MM.1S (cell line): ENCODE measurements at regions not wholly inside any gene's neighbourhood (a gene's known extent, or its start where the extent isn't known, plus 50 kb on each side); places are given as distances from the start of the nearest gene placed in this dataset.
"Not testable (repeated sequence)": the region's sequence is repeated elsewhere in the genome, so short reads cannot be mapped to it uniquely, and the experiment has no call there.

ENCODE experiments used
- DNase-seq: peaks from one replicate; pipeline ENCODE4 v3.0.0-alpha.2; 2015
- H2AFZ ChIP-seq: fragments of 300-600 bp; sonication (generic); 2 replicates; pipeline ENCODE4 v1.6.0; 2016; ENCODE audit warnings: antibody characterized with exemption, low read length
- H3F3A ChIP-seq: fragments of 300-600 bp; sonication (generic); 2 replicates; pipeline ENCODE4 v1.6.1; 2016; ENCODE audit warnings: mild to moderate bottlenecking, antibody characterized with exemption, low read length, moderate library complexity, mixed read lengths; ENCODE audit not compliant: insufficient read depth
- H3K27ac ChIP-seq: fragments of 300-600 bp; sonication (generic); 2 replicates; pipeline ENCODE4 v1.5.1; 2016; ENCODE audit warnings: mild to moderate bottlenecking, low read length
- H3K27me3 ChIP-seq: fragments of 300-600 bp; sonication (generic); replicated peaks from 2 replicates; pipeline ENCODE4 v1.6.0; 2016; ENCODE audit warnings: low read length; ENCODE audit not compliant: insufficient read depth
- H3K36me3 ChIP-seq: fragments of 300-600 bp; sonication (generic); replicated peaks from 2 replicates; pipeline ENCODE4 v1.6.1; 2016; ENCODE audit warnings: mild to moderate bottlenecking, low read length, mixed read lengths; ENCODE audit not compliant: insufficient read depth
- H3K4me1 ChIP-seq: fragments of 300-600 bp; sonication (generic); 2 replicates; pipeline ENCODE4 v1.6.1; 2016; ENCODE audit warnings: low read length, mixed read lengths
- H3K4me2 ChIP-seq: fragments of 300-600 bp; sonication (generic); 2 replicates; pipeline ENCODE4 v1.6.0; 2016; ENCODE audit warnings: low read depth, low read length
- H3K4me3 ChIP-seq: fragments of 300-600 bp; sonication (generic); 2 replicates; pipeline ENCODE4 v1.5.1; 2016; ENCODE audit warnings: low read length, mixed read lengths
- H3K79me2 ChIP-seq: fragments of 300-600 bp; sonication (generic); 2 replicates; pipeline ENCODE4 v1.6.1; 2016; ENCODE audit warnings: mixed run types, low read length, mixed read lengths
- H3K9ac ChIP-seq: fragments of 300-600 bp; sonication (generic); 2 replicates; pipeline ENCODE4 v1.6.1; 2016; ENCODE audit warnings: low read length, mixed read lengths
- H3K9me2 ChIP-seq: fragments of 300-600 bp; sonication (generic); replicated peaks from 2 replicates; pipeline ENCODE4 v1.6.1; 2016; ENCODE audit warnings: mild to moderate bottlenecking, low read length, mixed read lengths; ENCODE audit not compliant: insufficient read depth
- H3K9me3 ChIP-seq: fragments of 300-600 bp; sonication (generic); replicated peaks from 2 replicates; pipeline ENCODE4 v1.6.1; 2016; ENCODE audit warnings: mild to moderate bottlenecking, low read length, mixed read lengths; ENCODE audit not compliant: insufficient read depth
- H4K20me1 ChIP-seq: fragments of 300-600 bp; sonication (generic); 2 replicates; pipeline ENCODE4 v1.6.1; 2016; ENCODE audit warnings: mild to moderate bottlenecking, low read length, moderate library complexity, mixed read lengths; ENCODE audit not compliant: insufficient read depth
- EZH2 ChIP-seq: fragments of 300-600 bp; sonication (generic); optimal IDR thresholded peaks from 2 replicates; pipeline ENCODE3; 2017; ENCODE audit warnings: low read depth, mild to moderate bottlenecking, antibody characterized with exemption, low read length, mixed read lengths
- EZH2phosphoT487 ChIP-seq: fragments of 300-600 bp; sonication (generic); IDR thresholded peaks from 2 replicates; pipeline ENCODE4 v1.6.1; 2018; ENCODE audit warnings: antibody characterized with exemption, low read length
- TF ChIP-seq, protein P1 (sequence below): fragments of 300-600 bp; sonication (generic); IDR thresholded peaks from 2 replicates; pipeline ENCODE4 v1.5.1; 2016; ENCODE audit warnings: antibody characterized with exemption, low read length, mixed read lengths

DNA sequence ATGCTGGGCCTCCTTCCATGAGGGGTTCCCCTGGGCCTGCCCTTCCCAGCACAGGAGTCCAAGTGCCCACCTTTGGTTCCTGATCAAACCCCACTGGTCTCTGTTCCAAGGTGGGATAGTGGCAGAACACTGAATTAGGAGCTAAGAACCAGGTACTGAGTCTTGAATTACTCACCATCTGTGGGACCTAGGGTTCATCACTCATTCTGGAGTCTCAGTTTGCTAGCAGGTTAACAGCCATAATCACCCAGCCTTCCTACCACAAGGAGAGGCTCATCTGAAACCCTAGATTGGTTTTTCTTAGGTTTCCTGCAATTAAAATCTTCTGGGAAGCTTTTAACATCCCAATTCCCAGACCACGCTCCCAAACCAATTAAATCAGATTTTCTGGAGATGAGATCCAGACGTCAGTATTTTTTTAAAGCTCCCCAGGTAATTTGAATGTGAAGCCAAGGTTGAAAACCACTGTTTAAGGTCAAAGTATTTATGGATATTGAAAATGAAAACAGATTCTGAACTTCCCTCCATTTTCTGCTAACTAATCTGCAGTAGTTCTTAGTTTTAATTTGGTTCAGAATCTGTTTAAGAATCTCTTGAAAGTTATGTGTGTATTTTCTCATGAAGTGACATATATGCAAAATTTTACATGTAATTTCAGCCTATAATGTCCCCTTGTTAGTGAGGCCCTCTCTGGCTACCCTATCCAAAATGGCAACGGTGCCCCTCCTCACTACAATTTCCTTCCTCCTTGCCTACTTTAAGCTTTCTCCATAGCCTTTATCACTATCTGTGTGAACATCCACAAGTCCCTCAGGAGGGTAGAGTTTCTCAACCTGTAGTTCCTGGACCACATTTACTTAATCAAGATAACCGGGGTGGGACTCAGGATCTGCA is 166.5 kb upstream of the CXCR4 start:
- H3K9me3 ChIP-seq, result no peaks in the 10 kb centered on the region
- H3K27me3 ChIP-seq, result no peaks in the 10 kb centered on the region
- no peak overlapping the region; the same call in 1 of the 2 replicates for H3K4me3 ChIP-seq
- H3K9ac ChIP-seq, result peak overlapping the region; percentile 7; the same call in 1 of the 2 replicates
- H3K9me2 ChIP-seq, result no peaks in the 10 kb centered on the region
- peak; percentile 53 for DNase-seq
- no peaks in the 10 kb centered on the region for H4K20me1 ChIP-seq
- H3K36me3 ChIP-seq, result no peaks in the 10 kb centered on the region
- no peaks in the 10 kb centered on the region for H3K79me2 ChIP-seq
- TF ChIP-seq, protein P1, sequence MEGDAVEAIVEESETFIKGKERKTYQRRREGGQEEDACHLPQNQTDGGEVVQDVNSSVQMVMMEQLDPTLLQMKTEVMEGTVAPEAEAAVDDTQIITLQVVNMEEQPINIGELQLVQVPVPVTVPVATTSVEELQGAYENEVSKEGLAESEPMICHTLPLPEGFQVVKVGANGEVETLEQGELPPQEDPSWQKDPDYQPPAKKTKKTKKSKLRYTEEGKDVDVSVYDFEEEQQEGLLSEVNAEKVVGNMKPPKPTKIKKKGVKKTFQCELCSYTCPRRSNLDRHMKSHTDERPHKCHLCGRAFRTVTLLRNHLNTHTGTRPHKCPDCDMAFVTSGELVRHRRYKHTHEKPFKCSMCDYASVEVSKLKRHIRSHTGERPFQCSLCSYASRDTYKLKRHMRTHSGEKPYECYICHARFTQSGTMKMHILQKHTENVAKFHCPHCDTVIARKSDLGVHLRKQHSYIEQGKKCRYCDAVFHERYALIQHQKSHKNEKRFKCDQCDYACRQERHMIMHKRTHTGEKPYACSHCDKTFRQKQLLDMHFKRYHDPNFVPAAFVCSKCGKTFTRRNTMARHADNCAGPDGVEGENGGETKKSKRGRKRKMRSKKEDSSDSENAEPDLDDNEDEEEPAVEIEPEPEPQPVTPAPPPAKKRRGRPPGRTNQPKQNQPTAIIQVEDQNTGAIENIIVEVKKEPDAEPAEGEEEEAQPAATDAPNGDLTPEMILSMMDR, result no peak
- TF ChIP-seq EZH2phosphoT487 (no peak), EZH2 (no peak)
- peak overlapping the region; percentile 50 for H3K4me2 ChIP-seq
- 0 out of 2 replicates have a peak, but pooled peaks cover 3% of the 10 kb centered on the region for H3F3A ChIP-seq
- peak overlapping the region; percentile 55 for H3K27ac ChIP-seq
- H3K4me1 ChIP-seq, result peaks cover 26% of the 10 kb centered on the region
- H2AFZ ChIP-seq, result peak overlapping the region; percentile 82

DNA sequence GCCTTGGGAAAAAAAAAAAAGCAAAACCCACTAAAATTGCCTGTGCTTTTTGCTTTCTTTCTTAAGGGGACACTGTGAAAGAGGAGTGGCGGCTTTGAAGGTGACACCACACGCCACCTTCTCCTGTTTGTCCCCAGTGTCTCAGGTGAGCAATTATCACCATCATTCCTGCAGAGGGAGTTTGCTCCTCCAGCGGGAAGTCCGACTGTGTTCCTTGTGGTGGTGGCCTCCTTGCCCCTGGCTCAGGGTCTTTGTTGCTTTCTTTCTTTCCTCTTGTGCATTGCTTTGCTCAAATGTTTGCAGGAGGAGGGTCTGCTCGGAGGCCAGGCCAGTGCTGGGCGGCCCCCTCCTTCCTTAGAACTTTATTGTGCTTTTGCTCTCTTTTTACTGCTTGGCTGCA is 164.3 kb upstream of the CXCR4 start:
- no peak overlapping the region for H3K9ac ChIP-seq
- no peak overlapping the region for H2AFZ ChIP-seq
- H3K9me2 ChIP-seq, result no peaks in the 10 kb centered on the region
- no peaks in the 10 kb centered on the region for H3K27me3 ChIP-seq
- H3K4me1 ChIP-seq, result peaks cover 26% of the 10 kb centered on the region
- H3K27ac ChIP-seq, result no peak overlapping the region
- H3F3A ChIP-seq, result no peaks in the 10 kb centered on the region
- H4K20me1 ChIP-seq, result no peaks in the 10 kb centered on the region
- no peaks in the 10 kb centered on the region for H3K79me2 ChIP-seq
- TF ChIP-seq EZH2 (no peak), EZH2phosphoT487 (no peak)
- TF ChIP-seq, protein P1, result no peak
- no peak overlapping the region for H3K4me2 ChIP-seq
- no peak for DNase-seq
- H3K36me3 ChIP-seq, result no peaks in the 10 kb centered on the region
- no peak overlapping the region for H3K4me3 ChIP-seq
- no peaks in the 10 kb centered on the region for H3K9me3 ChIP-seq

- Histone ChIP-seq H3K79me2 (no peaks in the 10 kb centered on the region), H3K4me2 (no peak overlapping the region), H3F3A (no peaks in the 10 kb centered on the region), H2AFZ (no peak overlapping the region), H3K9ac (no peak overlapping the region), H3K9me2 (no peaks in the 10 kb centered on the region), H3K36me3 (no peaks in the 10 kb centered on the region), H3K9me3 (no peaks in the 10 kb centered on the region), H3K27me3 (no peaks in the 10 kb centered on the region), H4K20me1 (no peaks in the 10 kb centered on the region), H3K4me3 (no peak overlapping the region), H3K27ac (no peak overlapping the region), H3K4me1 (peaks cover 26% of the 10 kb centered on the region)
- TF ChIP-seq EZH2phosphoT487, result no peak
- TF ChIP-seq EZH2, result no peak
- TF ChIP-seq, protein P1, result no peak
- no peak for DNase-seq
Observed at GRCh38 chr2:136281281-136282114, 163.5 kb upstream of the CXCR4 start.

- not testable (repeated sequence) for H3K4me2 ChIP-seq
Observed at GRCh38 chr2:136266346-136266745, 148.4 kb upstream of the CXCR4 start.

More at GRCh38 chr2:136266346-136266745, 148.4 kb upstream of the CXCR4 start:
- not testable (repeated sequence) for H3K79me2 ChIP-seq, H3K36me3 ChIP-seq, H3K27ac ChIP-seq, H3K4me3 ChIP-seq, H2AFZ ChIP-seq, H3K27me3 ChIP-seq, H3F3A ChIP-seq, H4K20me1 ChIP-seq, DNase-seq, H3K9ac ChIP-seq, H3K9me2 ChIP-seq, H3K4me1 ChIP-seq, H3K9me3 ChIP-seq
